NCI-H345 treated with DMSO at 0.1 percent for 48 hours (cell line): ENCODE measurements at regions not wholly inside any gene's neighbourhood (a gene's known extent, or its start where the extent isn't known, plus 50 kb on each side); places are given as distances from the start of the nearest gene placed in this dataset.

Experiments
- DNase-seq: peaks from one replicate; lab custom pipeline; 2025; ENCODE audit not compliant: unreplicated experiment; lab: John Stamatoyannopoulos, UW

- no peak for DNase-seq
Measured at GRCh38 chr7:38069052-38069451, 109.0 kb upstream of the STARD3NL start.

- DNase-seq, result no peak
Measured at GRCh38 chr7:38070718-38071117, 107.3 kb upstream of the STARD3NL start.

- DNase-seq, result no peak
Measured at GRCh38 chr7:38086857-38087256, 91.2 kb upstream of the STARD3NL start.

- no peak for DNase-seq
Measured at GRCh38 chr7:38102507-38102906, 75.5 kb upstream of the STARD3NL start.

GRCh38 chr7:38105874-38106483, 72.1 kb upstream of the STARD3NL start:
- peak; percentile 45 for DNase-seq

GRCh38 chr7:38107486-38107893, 70.6 kb upstream of the STARD3NL start:
- DNase-seq, result peak; percentile 24

- no peak for DNase-seq
Measured at GRCh38 chr7:38112075-38112474, 66.0 kb upstream of the STARD3NL start.

GRCh38 chr7:38120076-38120475, 58.0 kb upstream of the STARD3NL start:
- DNase-seq, result no peak

GRCh38 chr7:38122501-38122900, 55.5 kb upstream of the STARD3NL start:
- DNase-seq, result no peak

- no peak for DNase-seq
Measured at GRCh38 chr7:38123494-38123893, 54.6 kb upstream of the STARD3NL start.

- no peak for DNase-seq
Measured at GRCh38 chr7:38127216-38128207, 50.5 kb upstream of the STARD3NL start.
